Right atrium auricular region (tissue), 2 donors: ENCODE measurements at regions not wholly inside any gene's neighbourhood (a gene's known extent, or its start where the extent isn't known, plus 50 kb on each side); places are given as distances from the start of the nearest gene placed in this dataset.

Source experiments
- DNase-seq: peaks from one replicate; pipeline ENCODE4 v3.0.0-alpha.2; 2019; ENCODE audit warnings: low spot score
- H3K27ac ChIP-seq, 2 donors: fragments of 200-600 bp; sonication (generic); 1 replicate in 1 of 2; 2 replicates in 1 of 2; pipeline ENCODE4 v1.5.1; 2016 to 2019
- H3K27me3 ChIP-seq, 2 donors: fragments of 200-600 bp; sonication (generic); one replicate each; pipeline versions ENCODE4 v1.5.1 to v1.6.0; 2017 to 2019
- H3K36me3 ChIP-seq: fragments of 200-600 bp; sonication (generic); one replicate; pipeline ENCODE4 v1.5.1; 2016
- H3K4me1 ChIP-seq, 2 donors: fragments of 200-600 bp; sonication (generic); one replicate each; pipeline versions ENCODE4 v1.5.1 to v1.6.0; 2017 to 2019
- H3K4me3 ChIP-seq, 2 donors: fragments of 200-600 bp; sonication (generic); 1 replicate in 1 of 2; 2 replicates in 1 of 2; pipeline ENCODE4 v1.5.1; 2017 to 2019; ENCODE audit warnings: mild to moderate bottlenecking in 1 of 2, moderate library complexity in 1 of 2
- H3K9me3 ChIP-seq, 2 donors: fragments of 200-600 bp; sonication (generic); one replicate each; pipeline ENCODE4 v1.5.1; 2019
- TF ChIP-seq, protein P1 (sequence below), 2 donors: fragments of 200-600 bp; sonication (generic); IDR thresholded peaks; one replicate each; pipeline ENCODE4 v1.5.1; 2019; ENCODE audit warnings: antibody characterized with exemption in 2 of 2

DNA sequence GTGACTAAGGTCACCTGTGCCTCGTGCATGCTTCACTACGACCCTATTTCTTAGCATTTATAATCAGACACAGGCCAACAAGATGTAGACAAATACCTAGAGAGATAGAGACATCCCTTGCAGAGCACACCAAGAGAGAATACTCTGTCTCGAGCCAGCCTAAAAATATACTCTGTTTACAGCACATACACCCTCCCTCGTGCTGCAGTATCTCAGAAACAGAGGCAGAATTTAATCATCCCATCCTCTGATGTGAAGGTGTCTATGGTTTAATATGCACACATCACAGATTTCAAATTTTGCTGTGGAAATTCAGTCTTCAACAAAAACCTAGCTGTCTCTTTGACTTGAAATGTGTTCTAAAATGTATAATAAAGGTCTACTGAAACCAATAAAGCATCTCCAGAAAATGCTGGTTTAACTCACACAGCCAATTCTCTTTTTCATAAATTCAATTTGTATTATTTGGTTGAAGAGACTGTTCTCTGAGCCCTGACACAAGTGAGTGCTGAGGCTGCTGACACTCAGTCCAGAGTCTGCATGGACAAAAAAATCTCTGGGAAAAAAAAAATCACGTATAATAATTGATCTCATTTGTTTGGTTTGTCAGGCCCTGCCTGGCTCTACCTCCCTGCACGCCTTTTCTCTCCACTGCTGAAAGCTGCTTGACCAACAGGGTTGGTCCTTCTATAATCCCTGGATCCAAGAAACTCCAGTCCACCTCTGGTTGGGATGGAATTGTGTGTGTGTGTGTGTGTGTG is 142.0 kb upstream of the FSHR start:
- TF ChIP-seq, protein P1, sequence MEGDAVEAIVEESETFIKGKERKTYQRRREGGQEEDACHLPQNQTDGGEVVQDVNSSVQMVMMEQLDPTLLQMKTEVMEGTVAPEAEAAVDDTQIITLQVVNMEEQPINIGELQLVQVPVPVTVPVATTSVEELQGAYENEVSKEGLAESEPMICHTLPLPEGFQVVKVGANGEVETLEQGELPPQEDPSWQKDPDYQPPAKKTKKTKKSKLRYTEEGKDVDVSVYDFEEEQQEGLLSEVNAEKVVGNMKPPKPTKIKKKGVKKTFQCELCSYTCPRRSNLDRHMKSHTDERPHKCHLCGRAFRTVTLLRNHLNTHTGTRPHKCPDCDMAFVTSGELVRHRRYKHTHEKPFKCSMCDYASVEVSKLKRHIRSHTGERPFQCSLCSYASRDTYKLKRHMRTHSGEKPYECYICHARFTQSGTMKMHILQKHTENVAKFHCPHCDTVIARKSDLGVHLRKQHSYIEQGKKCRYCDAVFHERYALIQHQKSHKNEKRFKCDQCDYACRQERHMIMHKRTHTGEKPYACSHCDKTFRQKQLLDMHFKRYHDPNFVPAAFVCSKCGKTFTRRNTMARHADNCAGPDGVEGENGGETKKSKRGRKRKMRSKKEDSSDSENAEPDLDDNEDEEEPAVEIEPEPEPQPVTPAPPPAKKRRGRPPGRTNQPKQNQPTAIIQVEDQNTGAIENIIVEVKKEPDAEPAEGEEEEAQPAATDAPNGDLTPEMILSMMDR (IDR thresholded peaks at IDR 0.05) = no peak
- Histone ChIP-seq H3K9me3 (no peaks in the 10 kb centered on the region), H3K27ac (peak overlapping the region in 1 of 2 donors; percentile 66), H3K4me3 (no peak overlapping the region), H3K4me1 (no peaks in the 10 kb centered on the region), H3K27me3 (no peaks in the 10 kb centered on the region), H3K36me3 (no peaks in the 10 kb centered on the region)
- DNase-seq = no peak

DNA sequence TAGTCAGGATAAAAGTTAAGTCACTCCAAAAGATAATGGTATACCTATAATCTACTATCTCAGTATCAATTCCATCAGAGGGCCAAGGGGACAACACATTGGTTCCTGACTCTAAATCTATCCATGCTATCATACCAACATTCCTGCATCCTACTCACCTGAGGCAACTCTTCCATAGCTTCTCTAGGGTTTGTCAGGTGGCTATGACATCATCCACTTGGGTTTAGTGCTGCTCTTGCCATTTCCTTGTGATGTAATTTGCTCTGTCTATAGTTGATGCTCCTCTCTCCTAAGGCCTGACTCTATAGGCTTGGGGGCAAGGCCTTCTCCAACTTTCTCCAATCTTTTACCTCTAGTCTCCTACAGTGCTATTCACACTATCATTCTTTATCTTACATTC is 139.9 kb upstream of the FSHR start:
- DNase-seq = no peak
- no peaks in the 10 kb centered on the region for H3K27me3 ChIP-seq

DNA sequence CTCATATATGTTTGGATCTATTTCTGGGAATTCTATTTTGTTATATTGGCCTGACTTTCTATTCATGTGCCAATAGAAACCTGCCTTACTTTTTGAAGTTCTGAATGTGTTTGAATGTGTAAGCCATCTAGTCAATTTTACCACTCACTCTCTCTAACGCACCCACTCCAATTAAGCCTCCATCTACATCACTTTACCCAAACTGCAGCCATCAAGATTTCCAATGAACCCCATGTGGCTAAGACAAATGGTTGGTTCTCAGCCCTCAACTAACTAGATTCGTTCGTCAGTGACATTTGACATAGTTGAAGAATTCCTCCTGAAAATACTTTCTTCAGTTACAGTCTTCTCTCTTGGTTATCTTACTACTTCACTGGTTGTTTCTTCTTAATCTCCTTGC is 137.3 kb upstream of the FSHR start:
- Histone ChIP-seq H3K27ac (no peak overlapping the region), H3K9me3 (no peaks in the 10 kb centered on the region), H3K4me3 (no peak overlapping the region), H3K36me3 (no peaks in the 10 kb centered on the region), H3K27me3 (no peaks in the 10 kb centered on the region), H3K4me1 (peaks cover 0 to 14% of the 10 kb centered on the region in 2 donors)
- no peak for DNase-seq
- TF ChIP-seq, protein P1 (IDR thresholded peaks at IDR 0.05) = no peak

More for the DNA sequence above, 139.9 kb upstream of the FSHR start:
- no peak overlapping the region for H3K27ac ChIP-seq
- no peaks in the 10 kb centered on the region for H3K36me3 ChIP-seq
- TF ChIP-seq, protein P1 (IDR thresholded peaks at IDR 0.05) = no peak
- no peaks in the 10 kb centered on the region for H3K9me3 ChIP-seq
- H3K4me1 ChIP-seq = peaks cover 0 to 3% of the 10 kb centered on the region in 2 donors
- no peak overlapping the region for H3K4me3 ChIP-seq

GRCh38 chr2:49289711-49290110 is 135.4 kb upstream of the FSHR start:
- no peaks in the 10 kb centered on the region for H3K27me3 ChIP-seq
- H3K36me3 ChIP-seq = no peaks in the 10 kb centered on the region
- TF ChIP-seq, protein P1 (IDR thresholded peaks at IDR 0.05) = no peak
- H3K9me3 ChIP-seq = no peaks in the 10 kb centered on the region
- DNase-seq = no peak
- H3K4me3 ChIP-seq = no peak overlapping the region
- peaks cover 0 to 14% of the 10 kb centered on the region in 2 donors for H3K4me1 ChIP-seq
- H3K27ac ChIP-seq = peak overlapping the region in 1 of 2 donors; percentile 76

- TF ChIP-seq, protein P1 (IDR thresholded peaks at IDR 0.05) = no peak
- Histone ChIP-seq H3K27me3 (no peaks in the 10 kb centered on the region), H3K36me3 (no peaks in the 10 kb centered on the region), H3K4me3 (no peak overlapping the region), H3K4me1 (peaks cover 0 to 14% of the 10 kb centered on the region in 2 donors), H3K27ac (peak overlapping the region in 1 of 2 donors; percentile 76), H3K9me3 (no peaks in the 10 kb centered on the region)
- DNase-seq = no peak
Observed at GRCh38 chr2:49288902-49289700, 134.8 kb upstream of the FSHR start.
